ENCODE measurements at regions not wholly inside any gene's neighbourhood (a gene's known extent, or its start where the extent isn't known, plus 50 kb on each side); places are given as distances from the start of the nearest gene placed in this dataset.

GRCh38 chr18:78367996-78368395 lies 611.6 kb upstream of the SALL3 start:
- TF ChIP-seq, protein P1, sequence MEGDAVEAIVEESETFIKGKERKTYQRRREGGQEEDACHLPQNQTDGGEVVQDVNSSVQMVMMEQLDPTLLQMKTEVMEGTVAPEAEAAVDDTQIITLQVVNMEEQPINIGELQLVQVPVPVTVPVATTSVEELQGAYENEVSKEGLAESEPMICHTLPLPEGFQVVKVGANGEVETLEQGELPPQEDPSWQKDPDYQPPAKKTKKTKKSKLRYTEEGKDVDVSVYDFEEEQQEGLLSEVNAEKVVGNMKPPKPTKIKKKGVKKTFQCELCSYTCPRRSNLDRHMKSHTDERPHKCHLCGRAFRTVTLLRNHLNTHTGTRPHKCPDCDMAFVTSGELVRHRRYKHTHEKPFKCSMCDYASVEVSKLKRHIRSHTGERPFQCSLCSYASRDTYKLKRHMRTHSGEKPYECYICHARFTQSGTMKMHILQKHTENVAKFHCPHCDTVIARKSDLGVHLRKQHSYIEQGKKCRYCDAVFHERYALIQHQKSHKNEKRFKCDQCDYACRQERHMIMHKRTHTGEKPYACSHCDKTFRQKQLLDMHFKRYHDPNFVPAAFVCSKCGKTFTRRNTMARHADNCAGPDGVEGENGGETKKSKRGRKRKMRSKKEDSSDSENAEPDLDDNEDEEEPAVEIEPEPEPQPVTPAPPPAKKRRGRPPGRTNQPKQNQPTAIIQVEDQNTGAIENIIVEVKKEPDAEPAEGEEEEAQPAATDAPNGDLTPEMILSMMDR (conservative IDR thresholded peaks at IDR 0.05; ENCODE audit: low read depth, low read length) = no peak
- no peak for TF ChIP-seq EZH2 (IDR thresholded peaks at IDR 0.05; ENCODE audit: borderline replicate concordance, low read depth, low read length, poor library complexity, severe bottlenecking)
